ENCODE measurements at regions not wholly inside any gene's neighbourhood (a gene's known extent, or its start where the extent isn't known, plus 50 kb on each side); places are given as distances from the start of the nearest gene placed in this dataset.
A peak's percentile ranks its signal among the peaks of the same experiment; 100 is the strongest.
"Not testable (repeated sequence)": the region's sequence is repeated elsewhere in the genome, so short reads cannot be mapped to it uniquely, and the experiment has no call there.

GRCh38 chr7:55303220-55303619 lies 61.9 kb upstream of the LANCL2 start:
- DNase-seq (ENCODE audit: low read depth) = no peak

GRCh38 chr7:55304018-55304762 lies 60.9 kb upstream of the LANCL2 start:
- DNase-seq (ENCODE audit: low read depth) = no peak

GRCh38 chr7:55305135-55305534 lies 60.0 kb upstream of the LANCL2 start:
- DNase-seq (ENCODE audit: low read depth) = no peak

- DNase-seq (ENCODE audit: low read depth) = no peak
Measured at GRCh38 chr7:55306331-55306730, 58.8 kb upstream of the LANCL2 start.

- no peak for DNase-seq (ENCODE audit: low read depth)
Measured at GRCh38 chr7:55307123-55307916, 57.8 kb upstream of the LANCL2 start.

GRCh38 chr7:55308186-55308929 lies 56.8 kb upstream of the LANCL2 start:
- DNase-seq (ENCODE audit: low read depth) = peak; percentile 76

GRCh38 chr7:55309040-55309991 lies 55.8 kb upstream of the LANCL2 start:
- DNase-seq (ENCODE audit: low read depth) = no peak

GRCh38 chr7:55310287-55311025 lies 54.7 kb upstream of the LANCL2 start:
- DNase-seq (ENCODE audit: low read depth) = no peak

GRCh38 chr7:55311892-55312291 lies 53.2 kb upstream of the LANCL2 start:
- DNase-seq (ENCODE audit: low read depth) = not testable (repeated sequence)

GRCh38 chr7:55313671-55314070 lies 51.5 kb upstream of the LANCL2 start:
- not testable (repeated sequence) for DNase-seq (ENCODE audit: low read depth)

GRCh38 chr7:55314967-55315366 lies 50.2 kb upstream of the LANCL2 start:
- no peak for DNase-seq (ENCODE audit: low read depth)
